Loucy (cell line): ENCODE measurements at regions not wholly inside any gene's neighbourhood (a gene's known extent, or its start where the extent isn't known, plus 50 kb on each side); places are given as distances from the start of the nearest gene placed in this dataset.

ENCODE experiments used
- H2AFZ ChIP-seq: fragments of 200-600 bp; sonication (generic); 2 replicates; pipeline ENCODE4 v1.6.0; 2016; ENCODE audit warnings: antibody characterized with exemption, mild to moderate bottlenecking, low read length, moderate library complexity
- H3F3A ChIP-seq: fragments of 200-600 bp; 2 replicates; pipeline ENCODE4 v1.6.0; 2016; ENCODE audit warnings: antibody characterized with exemption, low read depth, mild to moderate bottlenecking
- H3K27me3 ChIP-seq: fragments of 200-600 bp; sonication (generic); 2 replicates; pipeline ENCODE4 v1.6.1; 2014; ENCODE audit warnings: low read length, mild to moderate bottlenecking; ENCODE audit not compliant: insufficient read depth, poor library complexity, severe bottlenecking
- H3K36me3 ChIP-seq: fragments of 200-600 bp; sonication (generic); 2 replicates; pipeline ENCODE4 v1.6.1; 2016; ENCODE audit warnings: low read length; ENCODE audit not compliant: insufficient read depth
- H3K4me1 ChIP-seq: fragments of 200-600 bp; sonication (generic); 2 replicates; pipeline ENCODE4 v1.5.1; 2014; ENCODE audit warnings: low read length, mild to moderate bottlenecking; ENCODE audit not compliant: insufficient read depth, poor library complexity, severe bottlenecking
- H3K4me2 ChIP-seq: fragments of 200-600 bp; sonication (generic); 2 replicates; pipeline ENCODE4 v1.6.0; 2014; ENCODE audit warnings: antibody characterized with exemption, low read length, low read depth, mild to moderate bottlenecking; ENCODE audit not compliant: poor library complexity, severe bottlenecking
- H3K4me3 ChIP-seq: fragments of 200-600 bp; sonication (generic); 2 replicates; pipeline ENCODE4 v1.5.1; 2014; ENCODE audit warnings: low read length, mild to moderate bottlenecking, mixed read lengths; ENCODE audit not compliant: poor library complexity, severe bottlenecking
- H3K79me2 ChIP-seq: fragments of 200-600 bp; sonication (generic); 2 replicates; pipeline ENCODE4 v1.6.1; 2014; ENCODE audit warnings: low read length; ENCODE audit not compliant: insufficient read depth
- H3K9ac ChIP-seq: fragments of 200-600 bp; sonication (generic); 2 replicates; pipeline ENCODE4 v1.6.0; 2014; ENCODE audit warnings: mild to moderate bottlenecking, low read depth, low read length, moderate library complexity; ENCODE audit not compliant: poor library complexity, severe bottlenecking
- H3K9me2 ChIP-seq: fragments of 200-600 bp; sonication (generic); replicated peaks from 2 replicates; pipeline ENCODE4 v1.6.1; 2016; ENCODE audit warnings: low read depth, low read length, mixed read lengths
- H3K9me3 ChIP-seq: fragments of 200-600 bp; sonication (generic); 2 replicates; pipeline ENCODE4 v1.6.1; 2014; ENCODE audit warnings: mild to moderate bottlenecking, antibody characterized with exemption, low read length, low read depth; ENCODE audit not compliant: insufficient read depth
- H4K20me1 ChIP-seq: fragments of 200-600 bp; sonication (generic); 2 replicates; pipeline ENCODE4 v1.6.0; 2014; ENCODE audit warnings: antibody characterized with exemption, low read length, mild to moderate bottlenecking; ENCODE audit not compliant: insufficient read depth, poor library complexity, severe bottlenecking
- EZH2phosphoT487 ChIP-seq: fragments of 200-600 bp; IDR thresholded peaks from 2 replicates; pipeline ENCODE4 v1.6.1; 2018; ENCODE audit warnings: antibody characterized with exemption, mild to moderate bottlenecking, moderate library complexity, borderline replicate concordance
- TF ChIP-seq, protein P1 (sequence below): fragments of 200-600 bp; sonication (generic); conservative IDR thresholded peaks from 2 replicates; pipeline ENCODE4 v1.5.1; 2014; ENCODE audit warnings: mild to moderate bottlenecking, antibody characterized with exemption, low read length

DNA sequence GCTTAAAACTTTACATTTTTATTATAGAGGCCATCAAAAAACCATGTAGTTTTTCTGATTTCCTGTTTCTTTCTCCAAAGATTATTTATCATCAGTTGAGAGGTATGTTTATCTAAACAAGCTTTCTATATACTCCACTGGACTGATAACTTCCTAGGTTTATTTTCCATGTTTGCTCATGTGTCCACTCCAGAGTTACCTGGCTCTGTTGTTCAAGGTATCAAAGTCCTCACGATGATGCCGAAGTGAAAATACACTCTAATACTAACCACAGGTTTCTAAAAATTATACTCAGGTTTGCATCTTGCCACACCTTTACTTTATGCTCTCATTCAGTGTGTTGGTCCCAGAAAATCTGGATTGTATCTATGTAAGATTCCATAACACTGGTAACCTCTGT is 287.9 kb upstream of the GULP1 start:
- H3K4me2 ChIP-seq = no peak overlapping the region
- H3K27me3 ChIP-seq = no peaks in the 10 kb centered on the region
- no peaks in the 10 kb centered on the region for H3K79me2 ChIP-seq
- no peaks in the 10 kb centered on the region for H4K20me1 ChIP-seq
- no peak overlapping the region for H3K4me3 ChIP-seq
- H3K9me2 ChIP-seq = no peaks in the 10 kb centered on the region
- TF ChIP-seq, protein P1, sequence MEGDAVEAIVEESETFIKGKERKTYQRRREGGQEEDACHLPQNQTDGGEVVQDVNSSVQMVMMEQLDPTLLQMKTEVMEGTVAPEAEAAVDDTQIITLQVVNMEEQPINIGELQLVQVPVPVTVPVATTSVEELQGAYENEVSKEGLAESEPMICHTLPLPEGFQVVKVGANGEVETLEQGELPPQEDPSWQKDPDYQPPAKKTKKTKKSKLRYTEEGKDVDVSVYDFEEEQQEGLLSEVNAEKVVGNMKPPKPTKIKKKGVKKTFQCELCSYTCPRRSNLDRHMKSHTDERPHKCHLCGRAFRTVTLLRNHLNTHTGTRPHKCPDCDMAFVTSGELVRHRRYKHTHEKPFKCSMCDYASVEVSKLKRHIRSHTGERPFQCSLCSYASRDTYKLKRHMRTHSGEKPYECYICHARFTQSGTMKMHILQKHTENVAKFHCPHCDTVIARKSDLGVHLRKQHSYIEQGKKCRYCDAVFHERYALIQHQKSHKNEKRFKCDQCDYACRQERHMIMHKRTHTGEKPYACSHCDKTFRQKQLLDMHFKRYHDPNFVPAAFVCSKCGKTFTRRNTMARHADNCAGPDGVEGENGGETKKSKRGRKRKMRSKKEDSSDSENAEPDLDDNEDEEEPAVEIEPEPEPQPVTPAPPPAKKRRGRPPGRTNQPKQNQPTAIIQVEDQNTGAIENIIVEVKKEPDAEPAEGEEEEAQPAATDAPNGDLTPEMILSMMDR = no peak
- no peak for TF ChIP-seq EZH2phosphoT487
- no peaks in the 10 kb centered on the region for H3K9me3 ChIP-seq
- H3K36me3 ChIP-seq = no peaks in the 10 kb centered on the region
- peaks cover 6% of the 10 kb centered on the region for H3K4me1 ChIP-seq
- no peak overlapping the region for H2AFZ ChIP-seq
- no peak overlapping the region for H3K9ac ChIP-seq
- H3F3A ChIP-seq = no peaks in the 10 kb centered on the region

GRCh38 chr2:188013767-188014166 is 277.9 kb upstream of the GULP1 start:
- Histone ChIP-seq H2AFZ (no peak overlapping the region), H3K4me1 (peaks cover 9% of the 10 kb centered on the region), H3K36me3 (no peaks in the 10 kb centered on the region), H3K9ac (no peak overlapping the region), H4K20me1 (no peaks in the 10 kb centered on the region), H3K9me2 (no peaks in the 10 kb centered on the region), H3K4me3 (no peak overlapping the region), H3K4me2 (no peak overlapping the region), H3K79me2 (no peaks in the 10 kb centered on the region), H3K27me3 (no peaks in the 10 kb centered on the region), H3K9me3 (no peaks in the 10 kb centered on the region), H3F3A (no peaks in the 10 kb centered on the region)
- TF ChIP-seq, protein P1 = no peak
- TF ChIP-seq EZH2phosphoT487 = no peak

DNA sequence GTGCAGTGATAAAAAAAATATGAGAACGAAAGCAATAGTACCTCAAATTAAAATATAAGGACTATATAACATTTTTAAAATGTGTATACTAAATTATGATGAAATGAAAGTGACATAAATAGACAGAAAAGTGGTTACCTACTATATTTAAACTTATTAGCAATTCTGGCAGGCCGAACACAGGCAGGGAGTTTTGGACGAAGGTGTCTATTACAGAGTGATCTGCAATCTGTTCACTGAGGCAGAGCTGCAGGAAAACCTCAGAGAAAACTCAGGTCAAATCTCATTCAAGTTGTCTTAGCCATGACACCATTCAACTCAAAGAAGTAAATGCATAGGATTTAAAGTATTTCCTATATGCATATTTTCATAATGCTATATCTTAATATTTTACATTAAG is 274.8 kb upstream of the GULP1 start:
- no peaks in the 10 kb centered on the region for H3K9me2 ChIP-seq
- no peak overlapping the region for H3K4me2 ChIP-seq
- H4K20me1 ChIP-seq = no peaks in the 10 kb centered on the region
- H3K4me3 ChIP-seq = no peak overlapping the region
- no peaks in the 10 kb centered on the region for H3K36me3 ChIP-seq
- H3K4me1 ChIP-seq = peaks cover 8% of the 10 kb centered on the region
- no peaks in the 10 kb centered on the region for H3K27me3 ChIP-seq
- H3K9me3 ChIP-seq = peaks cover 7% of the 10 kb centered on the region; the same call in 1 of the 2 replicates
- no peaks in the 10 kb centered on the region for H3K79me2 ChIP-seq
- no peak for TF ChIP-seq EZH2phosphoT487
- TF ChIP-seq, protein P1 = no peak
- no peaks in the 10 kb centered on the region for H3F3A ChIP-seq
- H2AFZ ChIP-seq = no peak overlapping the region
- H3K9ac ChIP-seq = no peak overlapping the region
